ENCODE measurements at regions not wholly inside any gene's neighbourhood (a gene's known extent, or its start where the extent isn't known, plus 50 kb on each side); places are given as distances from the start of the nearest gene placed in this dataset.

GRCh38 chr2:54360055-54360792 lies 95.9 kb upstream of the SPTBN1 start:
- DNase-seq (ENCODE audit: low spot score) (no peak), FAIRE-seq (no peak)

GRCh38 chr2:54364409-54364808 lies 91.7 kb upstream of the SPTBN1 start:
- FAIRE-seq (no peak), DNase-seq (ENCODE audit: low spot score) (no peak)

GRCh38 chr2:54365661-54366060 lies 90.5 kb upstream of the SPTBN1 start:
- DNase-seq (ENCODE audit: low spot score) (no peak), FAIRE-seq (no peak)

GRCh38 chr2:54366487-54367280 lies 89.4 kb upstream of the SPTBN1 start:
- no peak for DNase-seq (ENCODE audit: low spot score)
- no peak for FAIRE-seq

- FAIRE-seq, result no peak
- DNase-seq (ENCODE audit: low spot score), result no peak
These were observed 85.6 kb upstream of the SPTBN1 start for GRCh38 chr2:54370405-54371104.

- FAIRE-seq, result peak; percentile 50
- DNase-seq (ENCODE audit: low spot score), result no peak
These were observed 84.6 kb upstream of the SPTBN1 start for GRCh38 chr2:54371460-54372065.

GRCh38 chr2:54372361-54372760 lies 83.8 kb upstream of the SPTBN1 start:
- DNase-seq (ENCODE audit: low spot score), result no peak
- FAIRE-seq, result no peak

- DNase-seq (ENCODE audit: low spot score) (no peak), FAIRE-seq (no peak)
These were observed 82.3 kb upstream of the SPTBN1 start for GRCh38 chr2:54373855-54374254.

- DNase-seq (ENCODE audit: low spot score) (no peak), FAIRE-seq (no peak)
These were observed 81.3 kb upstream of the SPTBN1 start for GRCh38 chr2:54374591-54375364.

- DNase-seq (ENCODE audit: low spot score) (no peak), FAIRE-seq (no peak)
These were observed 78.7 kb upstream of the SPTBN1 start for GRCh38 chr2:54377451-54377850.

GRCh38 chr2:54377901-54378493 lies 78.1 kb upstream of the SPTBN1 start:
- DNase-seq (ENCODE audit: low spot score) (no peak), FAIRE-seq (no peak)

- DNase-seq (ENCODE audit: low spot score) (no peak), FAIRE-seq (peak; percentile 56)
These were observed 75.5 kb upstream of the SPTBN1 start for GRCh38 chr2:54380670-54381069.

- FAIRE-seq (no peak), DNase-seq (ENCODE audit: low spot score) (no peak)
These were observed 74.8 kb upstream of the SPTBN1 start for GRCh38 chr2:54381293-54381692.

GRCh38 chr2:54382601-54383000 lies 73.5 kb upstream of the SPTBN1 start:
- no peak for FAIRE-seq
- DNase-seq (ENCODE audit: low spot score), result no peak

GRCh38 chr2:54384301-54385203 lies 71.6 kb upstream of the SPTBN1 start:
- FAIRE-seq, result no peak
- DNase-seq (ENCODE audit: low spot score), result peak; percentile 13

GRCh38 chr2:54385271-54385670 lies 70.9 kb upstream of the SPTBN1 start:
- no peak for DNase-seq (ENCODE audit: low spot score)
- FAIRE-seq, result no peak

GRCh38 chr2:54386585-54386984 lies 69.5 kb upstream of the SPTBN1 start:
- no peak for DNase-seq (ENCODE audit: low spot score)
- no peak for FAIRE-seq

GRCh38 chr2:54387059-54387991 lies 68.8 kb upstream of the SPTBN1 start:
- DNase-seq (ENCODE audit: low spot score) (peak; percentile 27), FAIRE-seq (no peak)

All from urothelium cell line (cell line).